DND-41 (cell line): ENCODE measurements at regions not wholly inside any gene's neighbourhood (a gene's known extent, or its start where the extent isn't known, plus 50 kb on each side); places are given as distances from the start of the nearest gene placed in this dataset.

Source experiments
- EZH2 ChIP-seq: IDR thresholded peaks from 3 replicates; pipeline ENCODE4 v1.6.1; 2012; ENCODE audit warnings: borderline replicate concordance, low read depth, mild to moderate bottlenecking, moderate library complexity, low read length, inconsistent platforms; ENCODE audit not compliant: severe bottlenecking
- TF ChIP-seq, protein P1 (sequence below): IDR thresholded peaks from 2 replicates; pipeline ENCODE4 v1.5.1; 2012; ENCODE audit warnings: borderline replicate concordance, low read length, moderate library complexity, mild to moderate bottlenecking; ENCODE audit not compliant: poor library complexity, severe bottlenecking; ENCODE audit errors: extremely low read depth

DNA sequence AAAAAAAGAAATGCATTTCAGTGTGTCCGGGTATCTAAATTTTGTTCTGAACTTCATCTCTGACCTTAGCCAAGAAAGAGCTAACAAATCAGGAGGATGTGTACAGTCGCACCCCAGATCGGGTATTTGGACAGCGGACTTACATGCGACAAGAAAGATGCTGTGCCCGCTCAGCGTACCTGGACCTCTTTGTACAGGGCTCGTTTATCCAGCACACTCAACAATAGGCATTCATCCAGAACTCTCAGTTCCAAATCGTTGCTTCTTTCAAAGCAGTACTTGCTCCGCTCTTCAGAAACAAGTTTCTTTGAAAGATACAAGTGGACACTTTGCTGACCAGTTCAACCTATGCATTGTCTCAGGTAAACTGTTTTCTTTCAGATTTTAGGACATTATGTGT lies 191.7 kb downstream of the LY86 start:
- TF ChIP-seq, protein P1, sequence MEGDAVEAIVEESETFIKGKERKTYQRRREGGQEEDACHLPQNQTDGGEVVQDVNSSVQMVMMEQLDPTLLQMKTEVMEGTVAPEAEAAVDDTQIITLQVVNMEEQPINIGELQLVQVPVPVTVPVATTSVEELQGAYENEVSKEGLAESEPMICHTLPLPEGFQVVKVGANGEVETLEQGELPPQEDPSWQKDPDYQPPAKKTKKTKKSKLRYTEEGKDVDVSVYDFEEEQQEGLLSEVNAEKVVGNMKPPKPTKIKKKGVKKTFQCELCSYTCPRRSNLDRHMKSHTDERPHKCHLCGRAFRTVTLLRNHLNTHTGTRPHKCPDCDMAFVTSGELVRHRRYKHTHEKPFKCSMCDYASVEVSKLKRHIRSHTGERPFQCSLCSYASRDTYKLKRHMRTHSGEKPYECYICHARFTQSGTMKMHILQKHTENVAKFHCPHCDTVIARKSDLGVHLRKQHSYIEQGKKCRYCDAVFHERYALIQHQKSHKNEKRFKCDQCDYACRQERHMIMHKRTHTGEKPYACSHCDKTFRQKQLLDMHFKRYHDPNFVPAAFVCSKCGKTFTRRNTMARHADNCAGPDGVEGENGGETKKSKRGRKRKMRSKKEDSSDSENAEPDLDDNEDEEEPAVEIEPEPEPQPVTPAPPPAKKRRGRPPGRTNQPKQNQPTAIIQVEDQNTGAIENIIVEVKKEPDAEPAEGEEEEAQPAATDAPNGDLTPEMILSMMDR, result no peak
- TF ChIP-seq EZH2, result no peak
